ENCODE measurements at regions not wholly inside any gene's neighbourhood (a gene's known extent, or its start where the extent isn't known, plus 50 kb on each side); places are given as distances from the start of the nearest gene placed in this dataset.
"Not testable (repeated sequence)": the region's sequence is repeated elsewhere in the genome, so short reads cannot be mapped to it uniquely, and the experiment has no call there.

GRCh38 chrX:3435057-3435456 is 88.6 kb upstream of the MXRA5 start:
- DNase-seq, result no peak

- DNase-seq, result no peak
Observed at GRCh38 chrX:3428792-3429191, 82.3 kb upstream of the MXRA5 start.

GRCh38 chrX:3426552-3426951 is 80.1 kb upstream of the MXRA5 start:
- no peak for DNase-seq

- DNase-seq, result no peak
Observed at GRCh38 chrX:3425031-3425430, 78.6 kb upstream of the MXRA5 start.

- no peak for DNase-seq
Observed at GRCh38 chrX:3420316-3420715, 73.9 kb upstream of the MXRA5 start.

GRCh38 chrX:3415011-3415410 is 68.6 kb upstream of the MXRA5 start:
- DNase-seq, result no peak

GRCh38 chrX:3411626-3412025 is 65.2 kb upstream of the MXRA5 start:
- not testable (repeated sequence) for DNase-seq

GRCh38 chrX:3409936-3410335 is 63.5 kb upstream of the MXRA5 start:
- DNase-seq, result not testable (repeated sequence)

- no peak for DNase-seq
Observed at GRCh38 chrX:3407781-3408180, 61.3 kb upstream of the MXRA5 start.

- DNase-seq, result no peak
Observed at GRCh38 chrX:3407121-3407520, 60.7 kb upstream of the MXRA5 start.

GRCh38 chrX:3403748-3404147 is 57.3 kb upstream of the MXRA5 start:
- DNase-seq, result no peak

All from DMS 273 treated with DMSO at 0.1 percent for 48 hours (cell line).